ENCODE measurements at regions not wholly inside any gene's neighbourhood (a gene's known extent, or its start where the extent isn't known, plus 50 kb on each side); places are given as distances from the start of the nearest gene placed in this dataset.
A peak's percentile ranks its signal among the peaks of the same experiment; 100 is the strongest.

DNA sequence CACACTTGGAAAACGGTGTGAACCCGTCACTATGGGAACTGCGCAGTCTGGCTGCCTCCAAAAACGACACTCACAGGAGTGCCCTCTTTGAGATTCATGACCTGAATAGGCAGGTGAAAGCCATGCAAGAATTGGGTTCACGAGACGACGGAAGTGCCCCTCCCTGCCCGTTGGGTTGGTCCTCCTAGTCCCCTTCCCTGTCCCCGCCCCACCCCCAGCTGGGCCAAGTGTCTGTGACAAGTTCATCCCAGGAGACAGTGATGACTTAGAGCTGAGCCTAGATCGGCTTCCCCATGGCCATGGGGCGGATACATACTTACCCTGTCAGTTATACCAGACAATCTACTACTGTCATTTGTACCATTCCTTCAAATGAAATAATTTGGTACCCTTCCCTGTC lies 1137.7 kb upstream of the CHAC2 start:
- no peaks in the 10 kb centered on the region for H3K79me2 ChIP-seq
- H3K4me2 ChIP-seq: no peak overlapping the region
- H3K4me3 ChIP-seq: no peak overlapping the region
- H3K4me1 ChIP-seq (ENCODE audit: insufficient read depth): no peaks in the 10 kb centered on the region
- 93% methylated on average over 11 of the region's 11 CpGs for WGBS (ENCODE audit: low lambda C conversion rate, missing lambda C conversion rate)
- no peaks in the 10 kb centered on the region for H3K36me3 ChIP-seq (replicated peaks; ENCODE audit: insufficient read depth, low read depth)
- no peaks in the 10 kb centered on the region for H3K9me3 ChIP-seq (ENCODE audit: low read depth)
- no peak for TF ChIP-seq EZH2 (IDR thresholded peaks at IDR 0.05; ENCODE audit: borderline replicate concordance)
- TF ChIP-seq, protein P1, sequence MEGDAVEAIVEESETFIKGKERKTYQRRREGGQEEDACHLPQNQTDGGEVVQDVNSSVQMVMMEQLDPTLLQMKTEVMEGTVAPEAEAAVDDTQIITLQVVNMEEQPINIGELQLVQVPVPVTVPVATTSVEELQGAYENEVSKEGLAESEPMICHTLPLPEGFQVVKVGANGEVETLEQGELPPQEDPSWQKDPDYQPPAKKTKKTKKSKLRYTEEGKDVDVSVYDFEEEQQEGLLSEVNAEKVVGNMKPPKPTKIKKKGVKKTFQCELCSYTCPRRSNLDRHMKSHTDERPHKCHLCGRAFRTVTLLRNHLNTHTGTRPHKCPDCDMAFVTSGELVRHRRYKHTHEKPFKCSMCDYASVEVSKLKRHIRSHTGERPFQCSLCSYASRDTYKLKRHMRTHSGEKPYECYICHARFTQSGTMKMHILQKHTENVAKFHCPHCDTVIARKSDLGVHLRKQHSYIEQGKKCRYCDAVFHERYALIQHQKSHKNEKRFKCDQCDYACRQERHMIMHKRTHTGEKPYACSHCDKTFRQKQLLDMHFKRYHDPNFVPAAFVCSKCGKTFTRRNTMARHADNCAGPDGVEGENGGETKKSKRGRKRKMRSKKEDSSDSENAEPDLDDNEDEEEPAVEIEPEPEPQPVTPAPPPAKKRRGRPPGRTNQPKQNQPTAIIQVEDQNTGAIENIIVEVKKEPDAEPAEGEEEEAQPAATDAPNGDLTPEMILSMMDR (IDR thresholded peaks at IDR 0.05; ENCODE audit: poor library complexity): no peak
- TF ChIP-seq EZH2phosphoT487 (IDR thresholded peaks at IDR 0.05; ENCODE audit: low read depth, severe bottlenecking, unreplicated experiment): no peak
- H3K27me3 ChIP-seq: no peaks in the 10 kb centered on the region
- no peak overlapping the region for H2AFZ ChIP-seq
- H3K27ac ChIP-seq: no peak overlapping the region
- no peaks in the 10 kb centered on the region for H4K20me1 ChIP-seq (ENCODE audit: insufficient read depth, poor library complexity, severe bottlenecking)
- DNase-seq (ENCODE audit: low spot score): no peak
- no peaks in the 10 kb centered on the region for H3K9me2 ChIP-seq (replicated peaks; ENCODE audit: insufficient read depth)

DNA sequence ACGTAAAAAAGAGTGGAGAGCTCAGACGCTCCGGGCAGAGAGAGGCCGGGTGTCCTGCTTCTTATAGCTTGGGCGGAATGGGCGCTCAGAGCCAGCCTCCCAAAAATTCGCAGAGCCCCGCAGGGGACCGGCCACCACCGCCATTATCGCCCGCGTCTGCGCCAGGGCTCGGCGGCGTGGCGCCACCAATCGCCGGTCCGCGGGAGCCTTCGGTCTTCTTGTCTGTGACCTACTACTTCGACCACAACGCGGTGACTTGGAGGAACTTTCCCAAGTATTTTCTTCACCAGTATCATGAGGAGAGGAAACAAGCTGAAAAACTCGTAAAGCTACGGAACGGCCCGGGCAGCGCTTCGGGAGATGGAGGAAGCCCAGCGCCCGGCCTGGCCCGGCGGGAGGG lies 1138.1 kb upstream of the CHAC2 start:
- Histone ChIP-seq H3K27ac (no peak overlapping the region), H3K79me2 (no peaks in the 10 kb centered on the region), H3K4me1 (ENCODE audit: insufficient read depth) (no peaks in the 10 kb centered on the region), H3K9me2 (replicated peaks; ENCODE audit: insufficient read depth) (no peaks in the 10 kb centered on the region), H3K9me3 (ENCODE audit: low read depth) (no peaks in the 10 kb centered on the region), H4K20me1 (ENCODE audit: insufficient read depth, poor library complexity, severe bottlenecking) (no peaks in the 10 kb centered on the region), H2AFZ (no peak overlapping the region), H3K36me3 (replicated peaks; ENCODE audit: insufficient read depth, low read depth) (no peaks in the 10 kb centered on the region), H3K4me2 (no peak overlapping the region), H3K4me3 (no peak overlapping the region), H3K27me3 (no peaks in the 10 kb centered on the region)
- TF ChIP-seq EZH2 (IDR thresholded peaks at IDR 0.05; ENCODE audit: borderline replicate concordance) (no peak), EZH2phosphoT487 (IDR thresholded peaks at IDR 0.05; ENCODE audit: low read depth, severe bottlenecking, unreplicated experiment) (no peak)
- TF ChIP-seq, protein P1 (IDR thresholded peaks at IDR 0.05; ENCODE audit: poor library complexity): no peak
- WGBS (ENCODE audit: low lambda C conversion rate, missing lambda C conversion rate): 97% methylated on average over 36 of the region's 36 CpGs
- DNase-seq (ENCODE audit: low spot score): no peak

DNA sequence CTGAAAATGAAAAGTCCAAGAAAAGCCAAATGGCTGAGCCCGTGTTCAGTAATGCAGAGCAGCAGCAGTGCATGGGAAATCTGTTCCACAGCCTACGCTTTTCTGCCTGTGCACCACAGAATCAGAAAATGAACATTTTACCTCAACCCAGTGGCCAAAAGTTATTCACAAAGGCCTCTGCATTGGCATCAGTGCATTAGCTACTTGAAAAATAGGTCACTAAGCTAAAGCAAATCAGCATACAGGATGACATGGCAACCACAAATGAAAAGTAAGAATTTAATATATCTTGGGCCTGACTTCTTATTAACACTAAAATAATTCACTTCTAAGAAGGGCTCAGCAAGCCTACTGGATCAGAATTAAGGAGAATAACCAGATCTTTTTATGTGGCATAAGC lies 1145.3 kb upstream of the CHAC2 start:
- Histone ChIP-seq H3K4me1 (ENCODE audit: insufficient read depth) (no peaks in the 10 kb centered on the region), H3K9me3 (ENCODE audit: low read depth) (no peaks in the 10 kb centered on the region), H3K36me3 (replicated peaks; ENCODE audit: insufficient read depth, low read depth) (no peaks in the 10 kb centered on the region), H4K20me1 (ENCODE audit: insufficient read depth, poor library complexity, severe bottlenecking) (no peaks in the 10 kb centered on the region), H2AFZ (no peak overlapping the region), H3K27me3 (no peaks in the 10 kb centered on the region), H3K9me2 (replicated peaks; ENCODE audit: insufficient read depth) (no peaks in the 10 kb centered on the region), H3K4me2 (no peak overlapping the region), H3K27ac (no peak overlapping the region), H3K79me2 (no peaks in the 10 kb centered on the region), H3K4me3 (no peak overlapping the region)
- 90% methylated on average over 2 of the region's 2 CpGs for WGBS (ENCODE audit: low lambda C conversion rate, missing lambda C conversion rate)
- DNase-seq (ENCODE audit: low spot score): no peak
- no peak for TF ChIP-seq EZH2phosphoT487 (IDR thresholded peaks at IDR 0.05; ENCODE audit: low read depth, severe bottlenecking, unreplicated experiment)
- no peak for TF ChIP-seq EZH2 (IDR thresholded peaks at IDR 0.05; ENCODE audit: borderline replicate concordance)
- TF ChIP-seq, protein P1 (IDR thresholded peaks at IDR 0.05; ENCODE audit: poor library complexity): no peak

DNA sequence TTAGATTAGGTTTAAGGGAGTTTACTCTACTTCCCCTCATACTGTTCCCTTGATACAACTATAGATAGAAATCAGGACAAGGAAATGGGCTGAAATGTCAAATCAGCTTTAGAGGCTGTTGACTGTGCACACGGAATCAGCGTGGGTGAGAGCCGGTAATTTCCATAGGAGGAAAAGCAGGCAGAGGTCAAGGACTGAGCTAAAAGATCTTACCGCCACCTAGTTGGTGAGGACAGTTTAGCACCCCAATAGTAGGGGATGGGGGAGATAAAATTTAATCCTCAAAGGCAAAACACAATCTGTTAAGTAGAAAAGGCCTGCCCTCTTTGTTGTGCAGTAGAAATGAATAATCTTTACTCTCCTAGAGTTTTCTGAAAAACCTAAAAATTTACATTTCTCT lies 1154.5 kb upstream of the CHAC2 start:
- no peak for TF ChIP-seq EZH2phosphoT487 (IDR thresholded peaks at IDR 0.05; ENCODE audit: low read depth, severe bottlenecking, unreplicated experiment)
- TF ChIP-seq, protein P1 (IDR thresholded peaks at IDR 0.05; ENCODE audit: poor library complexity): peak; percentile 35
- Histone ChIP-seq H3K4me1 (ENCODE audit: insufficient read depth) (no peaks in the 10 kb centered on the region), H3K27ac (no peak overlapping the region), H3K9me2 (replicated peaks; ENCODE audit: insufficient read depth) (no peaks in the 10 kb centered on the region), H3K9me3 (ENCODE audit: low read depth) (no peaks in the 10 kb centered on the region), H3K36me3 (replicated peaks; ENCODE audit: insufficient read depth, low read depth) (no peaks in the 10 kb centered on the region), H2AFZ (no peak overlapping the region), H3K4me3 (no peak overlapping the region), H4K20me1 (ENCODE audit: insufficient read depth, poor library complexity, severe bottlenecking) (no peaks in the 10 kb centered on the region), H3K4me2 (no peak overlapping the region), H3K79me2 (no peaks in the 10 kb centered on the region), H3K27me3 (no peaks in the 10 kb centered on the region)
- DNase-seq (ENCODE audit: low spot score): peak; percentile 25
- 37% methylated on average over 4 of the region's 4 CpGs for WGBS (ENCODE audit: low lambda C conversion rate, missing lambda C conversion rate)
